ENCODE measurements at regions not wholly inside any gene's neighbourhood (a gene's known extent, or its start where the extent isn't known, plus 50 kb on each side); places are given as distances from the start of the nearest gene placed in this dataset.
A peak's percentile ranks its signal among the peaks of the same experiment; 100 is the strongest.
"Not testable (repeated sequence)": the region's sequence is repeated elsewhere in the genome, so short reads cannot be mapped to it uniquely, and the experiment has no call there.

DNA sequence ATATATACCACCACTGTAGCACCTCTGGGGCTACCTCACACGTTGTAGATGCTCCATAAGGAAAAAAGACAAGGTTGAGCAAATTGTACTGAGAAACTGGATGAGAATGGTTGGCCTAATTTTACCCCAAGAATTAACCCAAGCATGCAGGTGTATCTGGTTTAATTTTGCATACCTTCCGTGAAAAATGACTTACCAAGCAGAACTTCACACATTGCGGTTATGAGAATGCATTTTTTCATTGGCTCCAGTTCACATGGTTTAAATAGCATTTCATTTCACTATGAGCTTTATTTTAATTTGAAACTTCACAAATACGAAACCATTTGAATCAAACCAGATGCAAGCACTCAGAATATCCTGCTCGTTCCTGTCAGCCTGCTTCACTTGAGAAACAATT lies 512.2 kb downstream of the LTN1 start:
- H3K36me3 ChIP-seq (replicated peaks) = no peaks in the 10 kb centered on the region
- H3K27ac ChIP-seq = no peak overlapping the region
- in situ Hi-C loops (cut with HindIII; ENCODE audit: low pct_ligation_motif_present, low sequenced_read_pairs) = no loop called here
- no peak overlapping the region for H3K4me3 ChIP-seq (ENCODE audit: low read depth, low read length)
- DNase-seq = no peak
- TF ChIP-seq, protein P1, sequence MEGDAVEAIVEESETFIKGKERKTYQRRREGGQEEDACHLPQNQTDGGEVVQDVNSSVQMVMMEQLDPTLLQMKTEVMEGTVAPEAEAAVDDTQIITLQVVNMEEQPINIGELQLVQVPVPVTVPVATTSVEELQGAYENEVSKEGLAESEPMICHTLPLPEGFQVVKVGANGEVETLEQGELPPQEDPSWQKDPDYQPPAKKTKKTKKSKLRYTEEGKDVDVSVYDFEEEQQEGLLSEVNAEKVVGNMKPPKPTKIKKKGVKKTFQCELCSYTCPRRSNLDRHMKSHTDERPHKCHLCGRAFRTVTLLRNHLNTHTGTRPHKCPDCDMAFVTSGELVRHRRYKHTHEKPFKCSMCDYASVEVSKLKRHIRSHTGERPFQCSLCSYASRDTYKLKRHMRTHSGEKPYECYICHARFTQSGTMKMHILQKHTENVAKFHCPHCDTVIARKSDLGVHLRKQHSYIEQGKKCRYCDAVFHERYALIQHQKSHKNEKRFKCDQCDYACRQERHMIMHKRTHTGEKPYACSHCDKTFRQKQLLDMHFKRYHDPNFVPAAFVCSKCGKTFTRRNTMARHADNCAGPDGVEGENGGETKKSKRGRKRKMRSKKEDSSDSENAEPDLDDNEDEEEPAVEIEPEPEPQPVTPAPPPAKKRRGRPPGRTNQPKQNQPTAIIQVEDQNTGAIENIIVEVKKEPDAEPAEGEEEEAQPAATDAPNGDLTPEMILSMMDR (IDR thresholded peaks at IDR 0.05; ENCODE audit: low read depth, low read length, missing control alignments) = no peak
- no peaks in the 10 kb centered on the region for H3K27me3 ChIP-seq (replicated peaks)

DNA sequence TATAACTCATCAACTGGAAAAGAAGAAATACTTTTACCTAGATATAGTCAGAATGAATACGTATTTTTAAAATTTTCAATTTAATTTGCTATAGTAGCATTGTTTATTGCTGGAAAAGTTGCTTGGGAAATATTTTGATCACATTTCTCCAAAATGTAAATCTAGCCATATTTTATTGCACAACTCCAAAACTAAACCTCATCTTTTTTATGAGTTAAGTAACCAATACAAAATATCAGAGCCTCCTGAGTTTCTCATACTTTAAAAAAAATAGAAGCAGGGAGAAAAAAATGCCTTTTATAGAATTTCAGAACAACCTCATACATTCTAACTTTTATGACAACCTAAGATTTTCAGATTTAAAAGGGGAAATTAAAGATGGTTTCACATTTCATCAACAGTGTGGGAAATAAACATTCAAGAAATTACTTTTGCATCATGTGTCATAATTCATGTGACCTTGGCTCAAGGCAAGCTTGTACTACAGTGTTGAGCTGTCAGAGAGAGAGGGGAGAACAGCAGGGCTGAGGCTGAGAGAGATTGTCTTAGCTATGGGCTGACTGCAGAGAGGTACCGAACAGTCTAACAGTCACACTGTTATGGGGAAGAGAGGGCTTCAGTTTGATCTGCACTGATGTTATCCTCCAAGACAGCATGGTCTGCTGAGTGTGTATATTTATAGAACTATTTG lies 519.0 kb downstream of the LTN1 start:
- Histone ChIP-seq H3K27me3 (replicated peaks) (no peaks in the 10 kb centered on the region), H3K27ac (no peak overlapping the region), H3K4me3 (ENCODE audit: low read depth, low read length) (no peak overlapping the region), H3K36me3 (replicated peaks) (no peaks in the 10 kb centered on the region)
- in situ Hi-C loops (cut with HindIII; ENCODE audit: low pct_ligation_motif_present, low sequenced_read_pairs) = no loop called here
- DNase-seq = no peak
- TF ChIP-seq, protein P1 (IDR thresholded peaks at IDR 0.05; ENCODE audit: low read depth, low read length, missing control alignments) = no peak

DNA sequence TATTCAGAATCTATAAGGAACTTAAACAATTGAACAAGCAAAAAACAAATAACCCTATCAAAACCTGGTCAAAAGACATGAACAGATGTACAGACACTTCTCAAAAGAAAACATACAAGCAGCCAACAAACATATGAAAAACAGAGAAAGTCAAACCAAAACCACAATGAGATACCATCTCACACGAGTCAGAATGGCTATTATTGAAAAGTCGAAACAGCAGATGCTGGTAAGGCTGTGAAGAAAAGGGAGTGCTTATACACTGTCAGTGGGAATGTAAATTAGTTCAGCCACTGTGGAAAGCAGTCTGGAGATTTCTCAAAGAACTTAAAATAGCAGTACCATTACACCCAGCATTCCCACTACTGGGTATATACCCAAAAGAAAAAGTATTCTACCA lies 520.1 kb downstream of the LTN1 start:
- DNase-seq = peak; percentile 19
- H3K27me3 ChIP-seq (replicated peaks); H3K36me3 ChIP-seq (replicated peaks); H3K4me3 ChIP-seq (ENCODE audit: low read depth, low read length); H3K27ac ChIP-seq; in situ Hi-C loops (cut with HindIII; ENCODE audit: low pct_ligation_motif_present, low sequenced_read_pairs): not testable (repeated sequence)

DNA sequence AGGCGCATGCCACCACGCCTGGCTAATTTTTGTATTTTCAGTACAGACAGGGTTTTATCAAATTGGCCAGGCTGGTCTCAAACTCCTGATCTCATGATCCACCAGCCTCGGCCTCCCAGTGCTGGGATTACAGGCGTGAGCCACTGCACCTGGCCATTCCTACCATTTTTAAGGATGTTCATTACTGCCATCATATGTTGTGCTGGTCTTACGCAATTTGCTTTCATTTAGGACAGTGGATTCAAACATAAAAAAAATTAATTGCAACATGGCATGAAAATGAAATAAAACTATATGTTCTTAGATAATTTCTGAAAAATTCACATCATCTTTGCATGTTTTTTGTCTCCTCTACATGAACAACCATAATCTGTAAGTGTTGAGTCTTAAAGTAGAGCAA lies 527.7 kb downstream of the LTN1 start:
- no peak overlapping the region for H3K27ac ChIP-seq
- no peaks in the 10 kb centered on the region for H3K27me3 ChIP-seq (replicated peaks)
- DNase-seq = no peak
- H3K4me3 ChIP-seq (ENCODE audit: low read depth, low read length) = no peak overlapping the region
- no peaks in the 10 kb centered on the region for H3K36me3 ChIP-seq (replicated peaks)
- TF ChIP-seq, protein P1 (IDR thresholded peaks at IDR 0.05; ENCODE audit: low read depth, low read length, missing control alignments) = no peak
- in situ Hi-C loops (cut with HindIII; ENCODE audit: low pct_ligation_motif_present, low sequenced_read_pairs) = no loop called here

DNA sequence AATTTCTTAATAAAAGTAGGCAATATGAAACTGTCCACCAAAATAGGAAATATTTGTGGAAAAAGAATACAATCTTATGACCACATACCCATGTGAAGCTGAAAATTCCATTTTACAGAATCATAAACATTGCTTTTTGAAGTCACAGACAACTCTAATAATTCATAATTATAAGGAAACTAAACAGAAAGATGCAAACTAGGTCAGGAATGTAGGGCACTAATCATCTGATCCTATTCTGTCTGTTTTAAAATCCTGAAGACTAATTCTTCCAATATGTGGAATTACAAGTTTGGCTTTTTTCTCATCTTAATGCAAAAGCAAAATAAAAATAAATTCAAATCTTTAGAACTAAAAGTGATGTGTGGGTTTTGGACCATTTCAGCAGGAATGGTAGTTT lies 528.6 kb downstream of the LTN1 start:
- in situ Hi-C loops (cut with HindIII; ENCODE audit: low pct_ligation_motif_present, low sequenced_read_pairs) = no loop called here
- no peaks in the 10 kb centered on the region for H3K27me3 ChIP-seq (replicated peaks)
- H3K4me3 ChIP-seq (ENCODE audit: low read depth, low read length) = no peak overlapping the region
- H3K27ac ChIP-seq = no peak overlapping the region
- no peaks in the 10 kb centered on the region for H3K36me3 ChIP-seq (replicated peaks)
- DNase-seq = no peak
- TF ChIP-seq, protein P1 (IDR thresholded peaks at IDR 0.05; ENCODE audit: low read depth, low read length, missing control alignments) = no peak

DNA sequence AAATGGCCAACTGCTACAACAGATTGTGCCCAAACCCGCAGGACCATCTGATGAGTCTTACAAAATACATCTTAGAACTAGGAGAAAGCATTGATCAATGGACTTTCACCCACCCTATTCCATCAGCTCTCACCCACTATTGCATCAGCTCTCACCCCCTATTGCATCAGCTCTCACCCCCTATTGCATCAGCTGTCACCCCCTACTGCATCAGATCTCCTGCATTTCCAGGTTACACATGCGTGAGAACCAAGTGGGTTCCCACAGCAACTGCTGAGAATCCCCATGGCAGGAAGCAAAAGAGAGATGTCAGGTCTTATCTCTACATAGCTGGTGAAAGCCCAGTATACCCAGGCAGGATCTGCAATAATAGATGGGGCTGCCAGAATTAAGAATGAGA lies 533.5 kb downstream of the LTN1 start:
- DNase-seq = no peak
- H3K27me3 ChIP-seq (replicated peaks) = no peaks in the 10 kb centered on the region
- TF ChIP-seq, protein P1 (IDR thresholded peaks at IDR 0.05; ENCODE audit: low read depth, low read length, missing control alignments) = no peak
- no peaks in the 10 kb centered on the region for H3K36me3 ChIP-seq (replicated peaks)
- H3K4me3 ChIP-seq (ENCODE audit: low read depth, low read length) = no peak overlapping the region
- in situ Hi-C loops (cut with HindIII; ENCODE audit: low pct_ligation_motif_present, low sequenced_read_pairs) = no loop called here
- H3K27ac ChIP-seq = no peak overlapping the region

Measured in brain microvascular endothelial cell (primary cell).